Tibial nerve (tissue), 4 donors: ENCODE measurements at regions not wholly inside any gene's neighbourhood (a gene's known extent, or its start where the extent isn't known, plus 50 kb on each side); places are given as distances from the start of the nearest gene placed in this dataset.
"Not testable (repeated sequence)": the region's sequence is repeated elsewhere in the genome, so short reads cannot be mapped to it uniquely, and the experiment has no call there.

ENCODE experiments used
- DNase-seq, 2 donors: peaks; one replicate each; pipeline ENCODE4 v3.0.0-alpha.2; 2019; ENCODE audit warnings: low spot score in 2 of 2
- H3K27ac ChIP-seq, 4 donors: fragments of 200-600 bp; sonication (generic) in 3 of 4; one replicate each; pipeline ENCODE4 v1.5.1; 2017 to 2019; ENCODE audit warnings: mild to moderate bottlenecking in 1 of 4
- H3K27me3 ChIP-seq, 2 donors: fragments of 200-600 bp; sonication (generic) in 1 of 2; one replicate each; pipeline versions ENCODE4 v1.5.1 to v1.6.0; 2017 to 2019
- H3K36me3 ChIP-seq, 3 donors: fragments of 200-600 bp; sonication (generic); one replicate each; pipeline ENCODE4 v1.5.1; 2018 to 2019
- H3K4me1 ChIP-seq, 4 donors: fragments of 200-600 bp; sonication (generic) in 3 of 4; one replicate each; pipeline ENCODE4 v1.5.1; 2017 to 2019
- H3K4me3 ChIP-seq, 4 donors: fragments of 200-600 bp; sonication (generic) in 3 of 4; one replicate each; pipeline ENCODE4 v1.5.1; 2017 to 2019; ENCODE audit warnings: mild to moderate bottlenecking in 1 of 4, moderate library complexity in 1 of 4
- H3K9me3 ChIP-seq, 4 donors: fragments of 200-600 bp; sonication (generic) in 3 of 4; one replicate each; pipeline ENCODE4 v1.5.1; 2017 to 2019
- EP300 ChIP-seq, 2 donors: sonication (generic); formaldehyde crosslinking; IDR thresholded peaks; one replicate each; pipeline ENCODE4 v1.6.1; 2017; ENCODE audit warnings: antibody characterized with exemption in 2 of 2, mild to moderate bottlenecking in 1 of 2
- POLR2A ChIP-seq, 2 donors: fragments of 450-650 bp; IDR thresholded peaks; one replicate each; pipeline ENCODE4 v1.6.1; 2017; ENCODE audit warnings: antibody characterized with exemption in 2 of 2, mild to moderate bottlenecking in 2 of 2, moderate library complexity in 2 of 2
- WGBS, 2 donors: methylation state at CpG; one replicate each; pipeline ENCODE4 v1.1.5; 2018; 5-methylcytosine and 5-hydroxymethylcytosine counted together
- TF ChIP-seq, protein P1 (sequence below), 5 experiments: fragments of 200-600 bp in 3 of 5; fragments of 450-650 bp in 2 of 5; sonication (generic) in 3 of 5; IDR thresholded peaks; one replicate each; pipeline ENCODE4 v1.5.1; 2016 to 2019; ENCODE audit warnings: antibody characterized with exemption in 5 of 5, mild to moderate bottlenecking in 3 of 5, moderate library complexity in 2 of 5

DNA sequence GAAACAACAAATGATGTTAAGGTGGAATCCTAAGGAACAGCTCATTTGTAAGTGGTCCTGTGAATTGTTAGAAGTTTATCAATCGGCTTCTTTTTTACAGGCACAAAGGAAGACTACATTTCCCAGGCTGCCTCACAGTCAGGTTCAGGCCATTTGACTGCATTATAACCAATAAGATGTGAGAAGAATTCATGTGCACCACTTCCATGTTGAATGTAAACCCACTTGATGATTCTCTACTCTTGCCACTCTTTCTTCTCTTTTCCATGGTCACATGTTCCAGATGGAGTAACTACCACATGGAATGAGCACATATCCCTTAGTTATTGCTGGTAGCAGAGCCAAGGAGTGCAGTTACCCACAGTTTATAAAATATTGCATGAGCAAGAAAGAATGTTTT lies 67.1 kb upstream of the GZMB start:
- H3K36me3 ChIP-seq = no peaks in the 10 kb centered on the region
- no peak overlapping the region for H3K4me3 ChIP-seq
- TF ChIP-seq POLR2A (IDR thresholded peaks at IDR 0.05) (no peak), EP300 (IDR thresholded peaks at IDR 0.05) (no peak)
- TF ChIP-seq, protein P1, sequence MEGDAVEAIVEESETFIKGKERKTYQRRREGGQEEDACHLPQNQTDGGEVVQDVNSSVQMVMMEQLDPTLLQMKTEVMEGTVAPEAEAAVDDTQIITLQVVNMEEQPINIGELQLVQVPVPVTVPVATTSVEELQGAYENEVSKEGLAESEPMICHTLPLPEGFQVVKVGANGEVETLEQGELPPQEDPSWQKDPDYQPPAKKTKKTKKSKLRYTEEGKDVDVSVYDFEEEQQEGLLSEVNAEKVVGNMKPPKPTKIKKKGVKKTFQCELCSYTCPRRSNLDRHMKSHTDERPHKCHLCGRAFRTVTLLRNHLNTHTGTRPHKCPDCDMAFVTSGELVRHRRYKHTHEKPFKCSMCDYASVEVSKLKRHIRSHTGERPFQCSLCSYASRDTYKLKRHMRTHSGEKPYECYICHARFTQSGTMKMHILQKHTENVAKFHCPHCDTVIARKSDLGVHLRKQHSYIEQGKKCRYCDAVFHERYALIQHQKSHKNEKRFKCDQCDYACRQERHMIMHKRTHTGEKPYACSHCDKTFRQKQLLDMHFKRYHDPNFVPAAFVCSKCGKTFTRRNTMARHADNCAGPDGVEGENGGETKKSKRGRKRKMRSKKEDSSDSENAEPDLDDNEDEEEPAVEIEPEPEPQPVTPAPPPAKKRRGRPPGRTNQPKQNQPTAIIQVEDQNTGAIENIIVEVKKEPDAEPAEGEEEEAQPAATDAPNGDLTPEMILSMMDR (IDR thresholded peaks at IDR 0.05) = no peak
- no peaks in the 10 kb centered on the region for H3K27me3 ChIP-seq
- 83 to 89% methylated on average over 1 of the region's 1 CpG for WGBS, 2 donors
- H3K4me1 ChIP-seq = no peaks in the 10 kb centered on the region
- no peaks in the 10 kb centered on the region for H3K9me3 ChIP-seq
- H3K27ac ChIP-seq = no peak overlapping the region
- no peak for DNase-seq

GRCh38 chr14:24700511-24700910 lies 66.5 kb upstream of the GZMB start:
- TF ChIP-seq, protein P1 (IDR thresholded peaks at IDR 0.05) = no peak
- no peak for TF ChIP-seq POLR2A (IDR thresholded peaks at IDR 0.05)
- TF ChIP-seq EP300 (IDR thresholded peaks at IDR 0.05) = no peak
- no peak for DNase-seq
- Histone ChIP-seq H3K4me3 (no peak overlapping the region), H3K4me1 (peaks cover 0 to 3% (median 0%) of the 10 kb centered on the region in 4 donors), H3K27ac (no peak overlapping the region), H3K9me3 (no peaks in the 10 kb centered on the region), H3K36me3 (no peaks in the 10 kb centered on the region), H3K27me3 (no peaks in the 10 kb centered on the region)
- WGBS, 2 donors = 71 to 77% methylated on average over 1 of the region's 1 CpG

GRCh38 chr14:24699052-24699451 lies 65.1 kb upstream of the GZMB start:
- H3K4me3 ChIP-seq = no peak overlapping the region

DNA sequence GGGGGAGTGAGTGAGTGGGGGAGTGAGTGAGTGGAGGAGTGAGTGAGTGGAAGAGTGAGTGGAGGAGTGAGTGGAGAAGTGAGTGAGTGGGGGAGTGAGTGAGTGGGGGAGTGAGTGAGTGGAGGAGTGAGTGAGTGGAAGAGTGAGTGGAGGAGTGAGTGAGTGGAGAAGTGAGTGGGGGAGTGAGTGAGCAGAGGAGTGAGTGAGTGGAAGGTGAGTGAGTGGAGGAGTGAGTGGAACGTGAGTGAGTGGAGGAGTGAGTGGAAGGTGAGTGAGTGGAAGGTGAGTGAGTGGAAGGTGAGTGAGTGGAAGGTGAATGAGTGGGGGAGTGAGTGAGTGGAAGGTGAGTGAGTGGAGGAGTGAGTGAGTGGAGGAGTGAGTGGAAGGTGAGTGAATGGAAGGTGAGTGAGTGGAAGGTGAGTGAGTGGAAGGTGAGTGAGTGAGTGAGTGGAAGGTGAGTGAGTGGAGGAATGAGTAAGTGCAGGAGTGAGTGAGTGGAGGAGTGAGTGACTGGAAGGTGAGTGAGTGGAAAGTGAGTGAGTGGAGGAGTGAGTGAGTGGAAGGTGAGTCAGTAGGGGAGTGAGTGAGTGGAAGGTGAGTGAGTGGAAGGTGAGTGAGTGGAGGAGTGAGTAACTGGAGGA lies 62.4 kb upstream of the GZMB start:
- H3K4me3 ChIP-seq, H3K27me3 ChIP-seq, H3K36me3 ChIP-seq, H3K4me1 ChIP-seq, H3K9me3 ChIP-seq, DNase-seq, H3K27ac ChIP-seq: not testable (repeated sequence)
- 97 to 100% methylated on average over 1 of the region's 1 CpG for WGBS, 2 donors

More at GRCh38 chr14:24699052-24699451, 65.1 kb upstream of the GZMB start:
- Histone ChIP-seq H3K9me3 (no peaks in the 10 kb centered on the region), H3K27ac (no peak overlapping the region), H3K36me3 (no peaks in the 10 kb centered on the region), H3K27me3 (no peaks in the 10 kb centered on the region), H3K4me1 (peaks cover 0 to 3% (median 0%) of the 10 kb centered on the region in 4 donors)
- DNase-seq = no peak
- TF ChIP-seq EP300 (IDR thresholded peaks at IDR 0.05) (no peak), POLR2A (IDR thresholded peaks at IDR 0.05) (no peak)
- TF ChIP-seq, protein P1 (IDR thresholded peaks at IDR 0.05) = no peak

DNA sequence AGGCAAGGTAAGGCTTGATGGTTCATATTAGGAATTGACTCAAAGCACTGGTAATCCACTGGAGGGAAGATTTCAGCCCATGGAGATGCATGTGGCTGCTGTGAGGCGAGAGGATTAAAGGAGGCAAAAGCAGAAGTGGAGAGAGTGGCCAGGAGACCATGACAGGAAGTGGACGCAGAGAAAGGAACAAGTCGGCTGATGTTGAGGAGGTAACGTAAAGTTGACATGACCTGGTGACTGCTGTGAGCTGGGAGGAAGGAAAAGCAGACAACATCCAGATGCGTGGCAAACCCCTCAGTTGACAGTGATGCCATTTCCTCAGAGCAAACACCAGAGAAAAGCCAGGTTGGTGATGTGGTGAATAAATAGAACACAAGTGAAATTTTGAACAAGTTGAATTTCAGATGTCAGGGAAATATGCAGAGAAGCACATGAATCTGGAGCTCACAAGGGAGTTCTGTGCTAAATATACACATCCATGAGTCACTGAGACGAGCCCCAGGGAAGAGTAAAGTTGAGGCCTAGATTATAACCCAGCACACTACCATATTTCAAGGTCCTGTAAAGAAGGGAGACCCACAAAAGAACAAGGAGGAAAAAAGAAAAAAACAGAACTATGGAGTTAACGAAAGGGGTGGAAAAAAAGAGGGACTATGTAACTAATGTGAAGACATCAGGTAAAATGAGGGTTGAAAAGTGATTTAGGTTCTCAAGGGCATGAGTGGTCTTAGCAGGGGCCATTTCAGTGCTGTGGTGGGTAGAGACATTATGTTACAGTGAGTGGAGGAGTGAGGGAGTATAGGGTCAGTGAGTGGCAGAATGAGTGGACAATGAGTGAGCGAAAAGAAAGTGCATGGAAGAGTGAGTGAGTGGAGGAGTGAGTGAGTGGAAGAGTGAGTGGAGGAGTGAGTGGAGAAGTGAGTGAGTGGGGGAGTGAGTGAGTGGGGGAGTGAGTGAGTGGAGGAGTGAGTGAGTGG lies 61.6 kb upstream of the GZMB start:
- DNase-seq = no peak

More for the DNA sequence above, 61.6 kb upstream of the GZMB start:
- no peak for TF ChIP-seq POLR2A (IDR thresholded peaks at IDR 0.05)
- no peak for TF ChIP-seq EP300 (IDR thresholded peaks at IDR 0.05)
- TF ChIP-seq, protein P1 (IDR thresholded peaks at IDR 0.05) = no peak
- WGBS, 2 donors = 54 to 56% methylated on average over 8 of the region's 8 CpGs
- no peaks in the 10 kb centered on the region for H3K36me3 ChIP-seq
- peaks cover 0 to 3% of the 10 kb centered on the region in 2 donors for H3K27me3 ChIP-seq
- no peak overlapping the region for H3K4me3 ChIP-seq
- peak overlapping the region in 1 of 4 donors; percentile 36 for H3K27ac ChIP-seq
- H3K9me3 ChIP-seq = no peaks in the 10 kb centered on the region
- H3K4me1 ChIP-seq = peaks cover 0 to 3% (median 0%) of the 10 kb centered on the region in 4 donors
